H9 (cell line): ENCODE measurements at regions not wholly inside any gene's neighbourhood (a gene's known extent, or its start where the extent isn't known, plus 50 kb on each side); places are given as distances from the start of the nearest gene placed in this dataset.

ENCODE experiments used
- DNase-seq: peaks from one replicate; pipeline ENCODE4 v3.0.0-alpha.2; 2017
- H2AFZ ChIP-seq: one replicate; pipeline ENCODE4 v1.6.1; 2013; ENCODE audit warnings: mild to moderate bottlenecking, low read length, control low read depth, moderate library complexity
- H2AK5ac ChIP-seq: 2 replicates; pipeline ENCODE4 v1.6.1; 2013; ENCODE audit warnings: low read length, control low read depth, mixed read lengths; ENCODE audit not compliant: insufficient read length
- H2BK120ac ChIP-seq: one replicate; pipeline ENCODE4 v1.6.1; 2013; ENCODE audit warnings: low read depth, mild to moderate bottlenecking, low read length, control low read depth, inconsistent platforms; ENCODE audit not compliant: poor library complexity, severe bottlenecking
- H2BK12ac ChIP-seq: 2 replicates; pipeline ENCODE4 v1.6.1; 2013; ENCODE audit warnings: low read length, control low read depth, mixed read lengths, low read depth; ENCODE audit not compliant: insufficient read length
- H2BK15ac ChIP-seq: 2 replicates; pipeline ENCODE4 v1.6.1; 2013; ENCODE audit warnings: low read depth, low read length, control low read depth
- H2BK20ac ChIP-seq: one replicate; pipeline ENCODE4 v1.6.1; 2013; ENCODE audit warnings: low read depth, mild to moderate bottlenecking, low read length, control low read depth, inconsistent platforms; ENCODE audit not compliant: poor library complexity, severe bottlenecking
- H2BK5ac ChIP-seq: 2 replicates; pipeline ENCODE4 v1.6.1; 2013; ENCODE audit warnings: low read length, control low read depth, mixed read lengths; ENCODE audit not compliant: insufficient read length
- H3K14ac ChIP-seq: 2 replicates; pipeline ENCODE4 v1.6.1; 2013; ENCODE audit warnings: low read length, control low read depth; ENCODE audit not compliant: insufficient read depth
- H3K18ac ChIP-seq: 2 replicates; pipeline ENCODE4 v1.6.1; 2013; ENCODE audit warnings: low read depth, mild to moderate bottlenecking, mixed read lengths, low read length, control low read depth; ENCODE audit not compliant: insufficient read length
- H3K23ac ChIP-seq: 2 replicates; pipeline ENCODE4 v1.6.1; 2013; ENCODE audit warnings: low read length, control low read depth, mixed read lengths, low read depth; ENCODE audit not compliant: insufficient read length
- H3K23me2 ChIP-seq: 2 replicates; pipeline ENCODE4 v1.6.1; 2013; ENCODE audit warnings: low read depth, mild to moderate bottlenecking, mixed read lengths, low read length, control low read depth; ENCODE audit not compliant: insufficient read length, poor library complexity, severe bottlenecking
- H3K27ac ChIP-seq: 2 replicates; pipeline ENCODE4 v1.5.1; 2013; ENCODE audit warnings: low read length, control low read depth, mixed read lengths, low read depth; ENCODE audit not compliant: insufficient read length
- H3K27me3 ChIP-seq: 2 replicates; pipeline ENCODE4 v1.6.1; 2013; ENCODE audit warnings: low read length, control low read depth, inconsistent platforms; ENCODE audit not compliant: insufficient read depth
- H3K4ac ChIP-seq: 2 replicates; pipeline ENCODE4 v1.6.1; 2013; ENCODE audit warnings: low read depth, mild to moderate bottlenecking, control low read depth, inconsistent platforms, low read length, moderate library complexity
- H3K4me1 ChIP-seq: 2 replicates; pipeline ENCODE4 v1.6.1; 2013; ENCODE audit warnings: low read length, control low read depth, inconsistent platforms; ENCODE audit not compliant: insufficient read depth
- H3K4me2 ChIP-seq: 2 replicates; pipeline ENCODE4 v1.6.1; 2013; ENCODE audit warnings: low read length, control low read depth, mixed read lengths; ENCODE audit not compliant: insufficient read length, insufficient read depth
- H3K56ac ChIP-seq: 2 replicates; pipeline ENCODE4 v1.6.1; 2013; ENCODE audit warnings: low read depth, mild to moderate bottlenecking, mixed read lengths, low read length, control low read depth; ENCODE audit not compliant: insufficient read length
- H3K79me1 ChIP-seq: 2 replicates; pipeline ENCODE4 v1.6.1; 2013; ENCODE audit warnings: low read depth, mild to moderate bottlenecking, moderate library complexity, low read length, control low read depth, inconsistent platforms; ENCODE audit not compliant: insufficient read depth, poor library complexity, severe bottlenecking
- H3K79me2 ChIP-seq: 2 replicates; pipeline ENCODE4 v1.6.1; 2013; ENCODE audit warnings: low read length, control low read depth, inconsistent platforms; ENCODE audit not compliant: insufficient read depth
- H3K9ac ChIP-seq: 2 replicates; pipeline ENCODE4 v1.6.1; 2013; ENCODE audit warnings: low read length, control low read depth, mixed read lengths; ENCODE audit not compliant: insufficient read length; ENCODE audit errors: extremely low read depth
- H3K9me3 ChIP-seq: one replicate; pipeline ENCODE4 v1.6.1; 2013; ENCODE audit warnings: low read depth, low read length, inconsistent platforms; ENCODE audit not compliant: control insufficient read depth
- H3T11ph ChIP-seq: one replicate; pipeline ENCODE4 v1.6.1; 2013; ENCODE audit warnings: mild to moderate bottlenecking, low read length, control low read depth, inconsistent platforms
- H4K20me1 ChIP-seq: one replicate; pipeline ENCODE4 v1.6.1; 2013; ENCODE audit not compliant: control insufficient read depth, insufficient read length, insufficient read depth
- H4K5ac ChIP-seq: 2 replicates; pipeline ENCODE4 v1.6.1; 2013; ENCODE audit warnings: low read depth, mild to moderate bottlenecking, mixed read lengths, low read length, control low read depth; ENCODE audit not compliant: insufficient read length
- H4K8ac ChIP-seq: replicated peaks from 2 replicates; pipeline ENCODE4 v1.6.1; 2013; ENCODE audit warnings: low read length, control low read depth, mixed read lengths, low read depth; ENCODE audit not compliant: insufficient read length
- H4K91ac ChIP-seq: 2 replicates; pipeline ENCODE4 v1.6.1; 2013; ENCODE audit warnings: low read depth, mild to moderate bottlenecking, moderate library complexity, mixed read lengths, low read length, control low read depth; ENCODE audit not compliant: insufficient read length
- H3K27ac Mint-ChIP-seq, 3 experiments: 2 replicates in 2 of 3; 3 replicates in 1 of 3; pipeline ENCODE4 v1.8.0; 2020 to 2021; ENCODE audit warnings: mixed read lengths in 3 of 3, mild to moderate bottlenecking in 1 of 3, moderate library complexity in 1 of 3
- H3K27me3 Mint-ChIP-seq: 2 replicates; pipeline ENCODE4 v1.8.0; 2021; ENCODE audit warnings: low read depth, mild to moderate bottlenecking, moderate library complexity, mixed read lengths
- H3K36me3 Mint-ChIP-seq, 3 experiments: 2 replicates in 2 of 3; 3 replicates in 1 of 3; pipeline ENCODE4 v1.8.0; 2020 to 2021; ENCODE audit warnings: low read depth in 3 of 3, mixed read lengths in 3 of 3; ENCODE audit not compliant: insufficient read depth in 1 of 3
- H3K4me1 Mint-ChIP-seq, 2 experiments: 2 replicates each; pipeline ENCODE4 v1.8.0; 2020; ENCODE audit warnings: mixed read lengths in 2 of 2
- H3K4me3 Mint-ChIP-seq, 2 experiments: 2 replicates in 1 of 2; 3 replicates in 1 of 2; pipeline ENCODE4 v1.8.0; 2020 to 2021; ENCODE audit warnings: mild to moderate bottlenecking in 2 of 2, mixed read lengths in 2 of 2, moderate library complexity in 1 of 2
- H3K9me3 Mint-ChIP-seq, 2 experiments: 2 replicates in 1 of 2; 3 replicates in 1 of 2; pipeline ENCODE4 v1.8.0; 2020; ENCODE audit warnings: mild to moderate bottlenecking in 2 of 2, mixed read lengths in 2 of 2, moderate library complexity in 1 of 2
- CTCF ChIP-seq: fragments of 200-600 bp; sonication (generic); conservative IDR thresholded peaks from 3 replicates; pipeline ENCODE4 v1.8.0; 2021; ENCODE audit warnings: antibody characterized with exemption, mild to moderate bottlenecking
- WGBS: extraction: QIAGEN DNeasy Blood & Tissue Kit; methylation state at CpG from one replicate; pipeline ENCODE4 v1.1.7; 2013; ENCODE audit warnings: missing lambda C conversion rate, low lambda C conversion rate, mixed read lengths; ENCODE audit not compliant: insufficient read length; ENCODE audit errors: extremely low coverage; 5-methylcytosine and 5-hydroxymethylcytosine counted together

- H3K27ac ChIP-seq = no peak overlapping the region
- no peak overlapping the region for H3K56ac ChIP-seq
- H3K9me3 Mint-ChIP-seq = peaks cover 0 to 3% of the 10 kb centered on the region in 2 experiments; a peak in 2 of 5 replicates
- no peak overlapping the region for H2AFZ ChIP-seq
- H3K9ac ChIP-seq = no peak overlapping the region
- no peaks in the 10 kb centered on the region; the same call in 1 of the 2 replicates for H3K27me3 Mint-ChIP-seq
- no peak for DNase-seq
- H3K79me2 ChIP-seq = no peaks in the 10 kb centered on the region
- no peaks in the 10 kb centered on the region for H3K4me1 ChIP-seq
- no peak overlapping the region for H2BK120ac ChIP-seq
- H4K91ac ChIP-seq = no peak overlapping the region
- WGBS = no CpG with 5 or more reads among the region's 6 CpGs
- H3T11ph ChIP-seq = no peak overlapping the region
- H2BK12ac ChIP-seq = no peak overlapping the region
- H2BK20ac ChIP-seq = no peak overlapping the region
- no peak overlapping the region for H4K5ac ChIP-seq
- no peaks in the 10 kb centered on the region for H3K9me3 ChIP-seq
- no peak overlapping the region for H2AK5ac ChIP-seq
- H3K4me2 ChIP-seq = no peak overlapping the region
- H3K4me1 Mint-ChIP-seq = peaks cover 20 to 34% of the 10 kb centered on the region in 2 experiments
- H2BK15ac ChIP-seq = no peak overlapping the region
- H2BK5ac ChIP-seq = no peak overlapping the region
- no peak overlapping the region for H3K4me3 Mint-ChIP-seq
- no peaks in the 10 kb centered on the region for H3K79me1 ChIP-seq
- H3K14ac ChIP-seq = no peak overlapping the region
- H3K23me2 ChIP-seq = no peaks in the 10 kb centered on the region
- H3K27ac Mint-ChIP-seq = peak overlapping the region in 1 of 3 experiments; percentile 60; a peak in 1 of 7 replicates
- TF ChIP-seq CTCF = no peak
- H3K4ac ChIP-seq = no peak overlapping the region
- H3K27me3 ChIP-seq = no peaks in the 10 kb centered on the region
- H3K36me3 Mint-ChIP-seq = peaks cover 14 to 18% (median 14%) of the 10 kb centered on the region in 3 experiments
- no peaks in the 10 kb centered on the region for H4K20me1 ChIP-seq
- H4K8ac ChIP-seq = no peak overlapping the region
- H3K18ac ChIP-seq = no peak overlapping the region
- no peak overlapping the region for H3K23ac ChIP-seq
These were observed 117.3 kb downstream of the SHANK2 start for GRCh38 chr11:71135112-71135511.
